ENCODE measurements at regions not wholly inside any gene's neighbourhood (a gene's known extent, or its start where the extent isn't known, plus 50 kb on each side); places are given as distances from the start of the nearest gene placed in this dataset.
"Not testable (repeated sequence)": the region's sequence is repeated elsewhere in the genome, so short reads cannot be mapped to it uniquely, and the experiment has no call there.

GRCh38 chr3:106067711-106068110, 198.9 kb upstream of the CBLB start:
- no peak for TF ChIP-seq CTCF (IDR thresholded peaks at IDR 0.05; ENCODE audit: low read depth, low read length)
- H3K4me3 ChIP-seq (ENCODE audit: low read depth, low read length): no peak overlapping the region

- H3K4me3 ChIP-seq (ENCODE audit: low read depth, low read length): no peak overlapping the region
Measured at GRCh38 chr3:106068381-106068780, 199.6 kb upstream of the CBLB start.

GRCh38 chr3:106068795-106069194, 200.0 kb upstream of the CBLB start:
- no peak for TF ChIP-seq CTCF (IDR thresholded peaks at IDR 0.05; ENCODE audit: low read depth, low read length)
- no peak overlapping the region for H3K4me3 ChIP-seq (ENCODE audit: low read depth, low read length)

More at GRCh38 chr3:106068381-106068780, 199.6 kb upstream of the CBLB start:
- no peak for TF ChIP-seq CTCF (IDR thresholded peaks at IDR 0.05; ENCODE audit: low read depth, low read length)

GRCh38 chr3:106070187-106070586, 201.4 kb upstream of the CBLB start:
- no peak for TF ChIP-seq CTCF (IDR thresholded peaks at IDR 0.05; ENCODE audit: low read depth, low read length)
- no peak overlapping the region for H3K4me3 ChIP-seq (ENCODE audit: low read depth, low read length)

GRCh38 chr3:106071306-106071705, 202.5 kb upstream of the CBLB start:
- H3K4me3 ChIP-seq (ENCODE audit: low read depth, low read length): no peak overlapping the region
- no peak for TF ChIP-seq CTCF (IDR thresholded peaks at IDR 0.05; ENCODE audit: low read depth, low read length)

GRCh38 chr3:106072596-106072995, 203.8 kb upstream of the CBLB start:
- H3K4me3 ChIP-seq (ENCODE audit: low read depth, low read length): not testable (repeated sequence)

GRCh38 chr3:106073806-106074205, 205.0 kb upstream of the CBLB start:
- H3K4me3 ChIP-seq (ENCODE audit: low read depth, low read length): not testable (repeated sequence)

GRCh38 chr3:106075731-106076130, 206.9 kb upstream of the CBLB start:
- H3K4me3 ChIP-seq (ENCODE audit: low read depth, low read length): not testable (repeated sequence)

- H3K4me3 ChIP-seq (ENCODE audit: low read depth, low read length): no peak overlapping the region
- TF ChIP-seq CTCF (IDR thresholded peaks at IDR 0.05; ENCODE audit: low read depth, low read length): no peak
Measured at GRCh38 chr3:106078635-106079034, 209.8 kb upstream of the CBLB start.

Measured in WI38 (cell line).